SK-N-SH treated with all-trans-retinoic acid at 6 μM for 48 hours (cell line): ENCODE measurements at regions not wholly inside any gene's neighbourhood (a gene's known extent, or its start where the extent isn't known, plus 50 kb on each side); places are given as distances from the start of the nearest gene placed in this dataset.

Source experiments
- ATAC-seq: fragments of 200-7000 bp; cut with Tn5 transposase; 3 replicates; pipeline ENCODE4 v1.9.1; 2020; ENCODE audit warnings: mild to moderate bottlenecking, moderate library complexity
- ARNTL ChIP-seq: fragments of 450-650 bp; formaldehyde crosslinking; IDR thresholded peaks from 2 replicates; pipeline ENCODE4 v1.5.0; 2020; ENCODE audit warnings: low read depth, mild to moderate bottlenecking, moderate library complexity, borderline replicate concordance
- BACH2 ChIP-seq: fragments of 250-450 bp; sonication (Bioruptor Pico); IDR thresholded peaks from 2 replicates; pipeline ENCODE4 v1.9.0; 2021; ENCODE audit warnings: mild to moderate bottlenecking, borderline replicate concordance
- CSDC2 ChIP-seq: fragments of 250-450 bp; sonication (Bioruptor Pico); IDR thresholded peaks from 2 replicates; pipeline ENCODE4 v1.5.0; 2020; ENCODE audit warnings: mild to moderate bottlenecking, moderate library complexity
- GLIS3 ChIP-seq: fragments of 250-450 bp; sonication (Bioruptor Pico); IDR thresholded peaks from 2 replicates; pipeline ENCODE4 v1.5.0; 2020; ENCODE audit warnings: mild to moderate bottlenecking, moderate library complexity
- OSR1 ChIP-seq: fragments of 250-450 bp; sonication (Bioruptor Pico); IDR thresholded peaks from 2 replicates; pipeline ENCODE4 v1.8.0; 2022; ENCODE audit warnings: moderate library complexity, mild to moderate bottlenecking, inconsistent platforms
- POU6F1 ChIP-seq: fragments of 250-450 bp; sonication (Bioruptor Pico); IDR thresholded peaks from 2 replicates; pipeline ENCODE4 v1.8.0; 2021; ENCODE audit warnings: low read depth, mild to moderate bottlenecking, moderate library complexity, borderline replicate concordance
- PPARA ChIP-seq: fragments of 250-450 bp; sonication (Bioruptor Pico); IDR thresholded peaks from 2 replicates; pipeline ENCODE4 v1.5.0; 2020; ENCODE audit warnings: mild to moderate bottlenecking, borderline replicate concordance
- RARB ChIP-seq: fragments of 250-450 bp; sonication (Bioruptor Pico); IDR thresholded peaks from 2 replicates; pipeline ENCODE4 v1.8.0; 2021; ENCODE audit warnings: mild to moderate bottlenecking, moderate library complexity
- SNAI2 ChIP-seq: fragments of 250-450 bp; sonication (Bioruptor Pico); IDR thresholded peaks from 2 replicates; pipeline ENCODE4 v1.5.0; 2020; ENCODE audit warnings: mild to moderate bottlenecking, moderate library complexity
- TCF4 ChIP-seq: fragments of 250-450 bp; sonication (Bioruptor Pico); IDR thresholded peaks from 2 replicates; pipeline ENCODE4 v1.8.0; 2021; ENCODE audit warnings: mild to moderate bottlenecking, moderate library complexity, borderline replicate concordance
- TOX ChIP-seq: fragments of 250-450 bp; sonication (Bioruptor Pico); IDR thresholded peaks from 2 replicates; pipeline ENCODE4 v1.8.0; 2021; ENCODE audit warnings: mild to moderate bottlenecking, moderate library complexity, borderline replicate concordance
- ZFP3 ChIP-seq: fragments of 250-450 bp; sonication (Bioruptor Pico); IDR thresholded peaks from 2 replicates; pipeline ENCODE4 v1.5.0; 2020; ENCODE audit warnings: mild to moderate bottlenecking, moderate library complexity
- ZFP30 ChIP-seq: fragments of 450-650 bp; formaldehyde crosslinking; IDR thresholded peaks from 2 replicates; pipeline ENCODE4 v1.5.0; 2022; ENCODE audit warnings: mild to moderate bottlenecking, moderate library complexity
- ZNF565 ChIP-seq: fragments of 450-650 bp; formaldehyde crosslinking; conservative IDR thresholded peaks from 2 replicates; pipeline ENCODE4 v1.5.0; 2020; ENCODE audit warnings: low read depth, mild to moderate bottlenecking, moderate library complexity
- ZNF70 ChIP-seq: fragments of 450-650 bp; formaldehyde crosslinking; IDR thresholded peaks from 2 replicates; pipeline ENCODE4 v1.5.0; 2020; ENCODE audit warnings: mild to moderate bottlenecking, moderate library complexity
- TF ChIP-seq, protein P1 (sequence below): fragments of 250-450 bp; sonication (Bioruptor Pico); IDR thresholded peaks from 2 replicates; pipeline ENCODE4 v1.5.1; 2021; ENCODE audit warnings: mild to moderate bottlenecking, moderate library complexity
- TF ChIP-seq, protein P2 (sequence below): fragments of 250-450 bp; sonication (Bioruptor Pico); IDR thresholded peaks from 2 replicates; pipeline ENCODE4 v1.5.0; 2020; ENCODE audit warnings: mild to moderate bottlenecking, moderate library complexity
- TF ChIP-seq, protein P3 (sequence below): fragments of 250-450 bp; sonication (Bioruptor Pico); IDR thresholded peaks from 2 replicates; pipeline ENCODE4 v1.5.1; 2020; ENCODE audit warnings: low read depth, mild to moderate bottlenecking, moderate library complexity

- TF ChIP-seq RARB (CRISPR knock-in tag) = no peak
- TF ChIP-seq TOX (CRISPR knock-in tag) = no peak
- no peak for TF ChIP-seq POU6F1 (CRISPR knock-in tag)
- TF ChIP-seq BACH2 = no peak
- TF ChIP-seq, protein P1, sequence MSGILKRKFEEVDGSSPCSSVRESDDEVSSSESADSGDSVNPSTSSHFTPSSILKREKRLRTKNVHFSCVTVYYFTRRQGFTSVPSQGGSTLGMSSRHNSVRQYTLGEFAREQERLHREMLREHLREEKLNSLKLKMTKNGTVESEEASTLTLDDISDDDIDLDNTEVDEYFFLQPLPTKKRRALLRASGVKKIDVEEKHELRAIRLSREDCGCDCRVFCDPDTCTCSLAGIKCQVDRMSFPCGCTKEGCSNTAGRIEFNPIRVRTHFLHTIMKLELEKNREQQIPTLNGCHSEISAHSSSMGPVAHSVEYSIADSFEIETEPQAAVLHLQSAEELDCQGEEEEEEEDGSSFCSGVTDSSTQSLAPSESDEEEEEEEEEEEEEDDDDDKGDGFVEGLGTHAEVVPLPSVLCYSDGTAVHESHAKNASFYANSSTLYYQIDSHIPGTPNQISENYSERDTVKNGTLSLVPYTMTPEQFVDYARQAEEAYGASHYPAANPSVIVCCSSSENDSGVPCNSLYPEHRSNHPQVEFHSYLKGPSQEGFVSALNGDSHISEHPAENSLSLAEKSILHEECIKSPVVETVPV (CRISPR knock-in tag) = no peak
- TF ChIP-seq, protein P2, sequence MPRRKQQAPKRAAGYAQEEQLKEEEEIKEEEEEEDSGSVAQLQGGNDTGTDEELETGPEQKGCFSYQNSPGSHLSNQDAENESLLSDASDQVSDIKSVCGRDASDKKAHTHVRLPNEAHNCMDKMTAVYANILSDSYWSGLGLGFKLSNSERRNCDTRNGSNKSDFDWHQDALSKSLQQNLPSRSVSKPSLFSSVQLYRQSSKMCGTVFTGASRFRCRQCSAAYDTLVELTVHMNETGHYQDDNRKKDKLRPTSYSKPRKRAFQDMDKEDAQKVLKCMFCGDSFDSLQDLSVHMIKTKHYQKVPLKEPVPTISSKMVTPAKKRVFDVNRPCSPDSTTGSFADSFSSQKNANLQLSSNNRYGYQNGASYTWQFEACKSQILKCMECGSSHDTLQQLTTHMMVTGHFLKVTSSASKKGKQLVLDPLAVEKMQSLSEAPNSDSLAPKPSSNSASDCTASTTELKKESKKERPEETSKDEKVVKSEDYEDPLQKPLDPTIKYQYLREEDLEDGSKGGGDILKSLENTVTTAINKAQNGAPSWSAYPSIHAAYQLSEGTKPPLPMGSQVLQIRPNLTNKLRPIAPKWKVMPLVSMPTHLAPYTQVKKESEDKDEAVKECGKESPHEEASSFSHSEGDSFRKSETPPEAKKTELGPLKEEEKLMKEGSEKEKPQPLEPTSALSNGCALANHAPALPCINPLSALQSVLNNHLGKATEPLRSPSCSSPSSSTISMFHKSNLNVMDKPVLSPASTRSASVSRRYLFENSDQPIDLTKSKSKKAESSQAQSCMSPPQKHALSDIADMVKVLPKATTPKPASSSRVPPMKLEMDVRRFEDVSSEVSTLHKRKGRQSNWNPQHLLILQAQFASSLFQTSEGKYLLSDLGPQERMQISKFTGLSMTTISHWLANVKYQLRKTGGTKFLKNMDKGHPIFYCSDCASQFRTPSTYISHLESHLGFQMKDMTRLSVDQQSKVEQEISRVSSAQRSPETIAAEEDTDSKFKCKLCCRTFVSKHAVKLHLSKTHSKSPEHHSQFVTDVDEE (CRISPR knock-in tag) = no peak
- TF ChIP-seq PPARA (CRISPR knock-in tag) = no peak
- no peak for ATAC-seq
Observed at GRCh38 chr10:129096065-129096984, 370.7 kb upstream of the MGMT start.

GRCh38 chr10:129097776-129098330 is 369.2 kb upstream of the MGMT start:
- no peak for ATAC-seq
- TF ChIP-seq CSDC2 (no peak), ZNF565 (no peak), BACH2 (no peak), OSR1 (CRISPR knock-in tag) (no peak), GLIS3 (CRISPR knock-in tag) (no peak), ZFP3 (CRISPR knock-in tag) (no peak), TOX (CRISPR knock-in tag) (no peak), SNAI2 (CRISPR knock-in tag) (no peak), POU6F1 (CRISPR knock-in tag) (no peak), TCF4 (CRISPR knock-in tag) (no peak), ZNF70 (no peak)
- TF ChIP-seq, protein P1 (CRISPR knock-in tag) = no peak
- TF ChIP-seq, protein P3, sequence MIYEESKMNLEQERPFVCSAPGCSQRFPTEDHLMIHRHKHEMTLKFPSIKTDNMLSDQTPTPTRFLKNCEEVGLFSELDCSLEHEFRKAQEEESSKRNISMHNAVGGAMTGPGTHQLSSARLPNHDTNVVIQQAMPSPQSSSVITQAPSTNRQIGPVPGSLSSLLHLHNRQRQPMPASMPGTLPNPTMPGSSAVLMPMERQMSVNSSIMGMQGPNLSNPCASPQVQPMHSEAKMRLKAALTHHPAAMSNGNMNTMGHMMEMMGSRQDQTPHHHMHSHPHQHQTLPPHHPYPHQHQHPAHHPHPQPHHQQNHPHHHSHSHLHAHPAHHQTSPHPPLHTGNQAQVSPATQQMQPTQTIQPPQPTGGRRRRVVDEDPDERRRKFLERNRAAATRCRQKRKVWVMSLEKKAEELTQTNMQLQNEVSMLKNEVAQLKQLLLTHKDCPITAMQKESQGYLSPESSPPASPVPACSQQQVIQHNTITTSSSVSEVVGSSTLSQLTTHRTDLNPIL (CRISPR knock-in tag) = no peak

DNA sequence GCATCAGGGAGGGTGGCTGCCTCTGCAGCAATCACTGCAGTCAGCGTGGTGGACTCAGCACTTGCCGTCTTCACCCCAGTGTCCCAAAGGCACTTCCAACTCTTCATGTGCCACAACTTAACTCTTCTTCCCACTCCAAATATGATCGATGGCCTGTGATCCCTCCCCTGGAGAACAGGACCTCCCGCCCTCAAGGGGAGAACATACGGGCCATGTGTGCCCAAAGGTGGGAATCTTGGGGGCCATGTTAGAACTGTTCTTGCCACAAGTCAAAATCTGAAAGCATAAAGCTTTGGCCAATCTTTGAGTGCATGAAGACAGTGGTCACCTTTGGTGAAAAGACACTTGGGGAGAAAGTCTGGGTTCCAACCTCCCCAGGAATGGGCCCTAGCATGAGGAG is 368.5 kb upstream of the MGMT start:
- ATAC-seq = no peak
- TF ChIP-seq, protein P3 (CRISPR knock-in tag) = no peak
- TF ChIP-seq ARNTL (CRISPR knock-in tag) = no peak
- TF ChIP-seq ZFP3 (CRISPR knock-in tag) = no peak
- TF ChIP-seq, protein P1 (CRISPR knock-in tag) = no peak
- no peak for TF ChIP-seq PPARA (CRISPR knock-in tag)
- TF ChIP-seq ZFP30 = no peak
- no peak for TF ChIP-seq SNAI2 (CRISPR knock-in tag)
- TF ChIP-seq, protein P2 (CRISPR knock-in tag) = no peak
- TF ChIP-seq OSR1 (CRISPR knock-in tag) = no peak
